Parathyroid adenoma (tissue), 2 donors: ENCODE measurements at regions not wholly inside any gene's neighbourhood (a gene's known extent, or its start where the extent isn't known, plus 50 kb on each side); places are given as distances from the start of the nearest gene placed in this dataset.

ENCODE experiments used
- H2AFZ ChIP-seq: fragments of 300-600 bp; sonication (generic); one replicate; pipeline ENCODE4 v1.7.0; 2017; ENCODE audit warnings: antibody characterized with exemption, mild to moderate bottlenecking
- H3K27ac ChIP-seq: fragments of 300-600 bp; sonication (generic); one replicate; pipeline ENCODE4 v1.7.0; 2017
- H3K27me3 ChIP-seq: fragments of 300-600 bp; sonication (generic); one replicate; pipeline ENCODE4 v1.7.0; 2017; ENCODE audit warnings: low read length; ENCODE audit not compliant: control insufficient read depth, insufficient read depth
- H3K36me3 ChIP-seq: fragments of 300-600 bp; sonication (generic); one replicate; pipeline ENCODE4 v1.7.0; 2017; ENCODE audit warnings: low read length; ENCODE audit not compliant: control insufficient read depth, insufficient read depth
- H3K4me1 ChIP-seq: fragments of 300-600 bp; sonication (generic); one replicate; pipeline ENCODE4 v1.7.0; 2017; ENCODE audit warnings: control low read depth
- H3K4me2 ChIP-seq: fragments of 300-600 bp; sonication (generic); one replicate; pipeline ENCODE4 v1.7.0; 2017; ENCODE audit warnings: low read length
- H3K4me3 ChIP-seq: fragments of 300-600 bp; sonication (generic); one replicate; pipeline ENCODE4 v1.7.0; 2017; ENCODE audit warnings: low read depth, low read length
- H3K79me2 ChIP-seq: fragments of 300-600 bp; sonication (generic); one replicate; pipeline ENCODE4 v1.7.0; 2017; ENCODE audit warnings: control low read depth
- H3K9ac ChIP-seq: fragments of 300-600 bp; sonication (generic); one replicate; pipeline ENCODE4 v1.7.0; 2017; ENCODE audit warnings: mild to moderate bottlenecking
- H3K9me3 ChIP-seq: fragments of 300-600 bp; sonication (generic); one replicate; pipeline ENCODE4 v1.7.0; 2017; ENCODE audit warnings: low read length; ENCODE audit not compliant: control insufficient read depth
- CTCF ChIP-seq: fragments of 300-600 bp; sonication (generic); IDR thresholded peaks from one replicate; pipeline ENCODE4 v1.7.0; 2017; ENCODE audit warnings: antibody characterized with exemption, mild to moderate bottlenecking
- donor health status: primary hyperparathyroidism.

GRCh38 chr11:127601578-127601977, 601.0 kb upstream of the KIRREL3 start:
- Histone ChIP-seq H3K4me1 (no peaks in the 10 kb centered on the region), H3K27ac (no peak overlapping the region), H3K9ac (no peak overlapping the region), H3K4me2 (no peak overlapping the region), H3K9me3 (no peaks in the 10 kb centered on the region), H3K79me2 (no peaks in the 10 kb centered on the region), H3K4me3 (no peak overlapping the region), H3K36me3 (no peaks in the 10 kb centered on the region), H3K27me3 (no peaks in the 10 kb centered on the region), H2AFZ (no peak overlapping the region)
- TF ChIP-seq CTCF: no peak

GRCh38 chr11:127600674-127601073, 600.1 kb upstream of the KIRREL3 start:
- H3K27me3 ChIP-seq: no peaks in the 10 kb centered on the region
- no peaks in the 10 kb centered on the region for H3K79me2 ChIP-seq
- no peak overlapping the region for H3K4me3 ChIP-seq
- H3K27ac ChIP-seq: no peak overlapping the region
- H3K4me1 ChIP-seq: no peaks in the 10 kb centered on the region
- H3K9ac ChIP-seq: no peak overlapping the region
- TF ChIP-seq CTCF: no peak
- no peaks in the 10 kb centered on the region for H3K36me3 ChIP-seq
- no peaks in the 10 kb centered on the region for H3K9me3 ChIP-seq
- no peak overlapping the region for H2AFZ ChIP-seq
- H3K4me2 ChIP-seq: no peak overlapping the region

DNA sequence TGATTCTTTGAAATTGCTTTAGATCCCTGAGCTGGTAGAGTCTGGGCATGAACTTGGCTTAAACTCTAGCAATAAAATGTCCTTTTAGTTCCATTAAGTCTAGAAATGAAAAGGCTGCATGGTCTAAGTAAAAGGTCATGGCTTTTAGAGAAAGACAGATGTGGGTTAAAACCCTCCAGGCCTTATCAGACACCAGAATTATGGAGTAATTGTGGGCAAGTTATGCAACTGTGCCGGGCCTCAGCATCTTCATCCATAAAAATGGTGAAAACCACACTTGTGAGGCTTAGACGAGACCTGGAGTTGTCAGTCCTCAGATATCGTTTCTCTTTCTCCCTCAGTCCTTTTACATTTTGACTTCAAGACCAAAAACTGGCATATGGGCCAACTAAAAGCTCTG, 597.9 kb upstream of the KIRREL3 start:
- Histone ChIP-seq H3K27me3 (no peaks in the 10 kb centered on the region), H3K4me2 (no peak overlapping the region), H3K9me3 (no peaks in the 10 kb centered on the region), H3K9ac (no peak overlapping the region), H3K4me3 (no peak overlapping the region), H2AFZ (no peak overlapping the region), H3K27ac (no peak overlapping the region), H3K36me3 (no peaks in the 10 kb centered on the region), H3K79me2 (no peaks in the 10 kb centered on the region), H3K4me1 (no peaks in the 10 kb centered on the region)
- no peak for TF ChIP-seq CTCF

- Histone ChIP-seq H3K79me2 (no peaks in the 10 kb centered on the region), H3K4me1 (no peaks in the 10 kb centered on the region), H3K9ac (no peak overlapping the region), H3K36me3 (no peaks in the 10 kb centered on the region), H3K27me3 (no peaks in the 10 kb centered on the region), H3K4me2 (no peak overlapping the region), H2AFZ (no peak overlapping the region), H3K27ac (no peak overlapping the region), H3K4me3 (no peak overlapping the region), H3K9me3 (no peaks in the 10 kb centered on the region)
- TF ChIP-seq CTCF: no peak
Observed at GRCh38 chr11:127596433-127596832, 595.9 kb upstream of the KIRREL3 start.

- H3K27ac ChIP-seq: no peak overlapping the region
- H3K9me3 ChIP-seq: no peaks in the 10 kb centered on the region
- H3K4me3 ChIP-seq: no peak overlapping the region
Observed at GRCh38 chr11:127592371-127592770, 591.8 kb upstream of the KIRREL3 start.

More at GRCh38 chr11:127592371-127592770, 591.8 kb upstream of the KIRREL3 start:
- no peaks in the 10 kb centered on the region for H3K27me3 ChIP-seq
- H3K4me2 ChIP-seq: no peak overlapping the region
- H3K79me2 ChIP-seq: no peaks in the 10 kb centered on the region
- TF ChIP-seq CTCF: no peak
- no peaks in the 10 kb centered on the region for H3K4me1 ChIP-seq
- H3K9ac ChIP-seq: no peak overlapping the region
- H3K36me3 ChIP-seq: no peaks in the 10 kb centered on the region
- H2AFZ ChIP-seq: no peak overlapping the region
